IPS-20b (cell line): ENCODE measurements at regions not wholly inside any gene's neighbourhood (a gene's known extent, or its start where the extent isn't known, plus 50 kb on each side); places are given as distances from the start of the nearest gene placed in this dataset.

Experiments used
- H3K27ac ChIP-seq: one replicate; pipeline ENCODE4 v1.5.1; 2013; ENCODE audit warnings: low read length
- H3K27me3 ChIP-seq: 2 replicates; pipeline ENCODE4 v1.6.1; 2013; ENCODE audit warnings: mild to moderate bottlenecking, low read length, inconsistent platforms; ENCODE audit not compliant: insufficient read depth
- H3K36me3 ChIP-seq: 2 replicates; pipeline ENCODE4 v1.6.1; 2013; ENCODE audit warnings: low read depth, mild to moderate bottlenecking, inconsistent platforms, low read length, moderate library complexity; ENCODE audit not compliant: insufficient read depth
- H3K4me1 ChIP-seq: 2 replicates; pipeline ENCODE4 v1.6.1; 2013; ENCODE audit warnings: mild to moderate bottlenecking, control low read depth, inconsistent platforms, low read length, moderate library complexity; ENCODE audit not compliant: insufficient read depth
- H3K4me3 ChIP-seq: 2 replicates; pipeline ENCODE4 v1.5.1; 2013; ENCODE audit warnings: mild to moderate bottlenecking, low read length, inconsistent platforms
- H3K9ac ChIP-seq: 2 replicates; pipeline ENCODE4 v1.6.1; 2013; ENCODE audit warnings: low read depth, mild to moderate bottlenecking, inconsistent platforms, low read length, moderate library complexity
- H3K9me3 ChIP-seq: 2 replicates; pipeline ENCODE4 v1.6.1; 2013; ENCODE audit warnings: mild to moderate bottlenecking, low read depth, low read length, inconsistent platforms; ENCODE audit not compliant: insufficient read depth

DNA sequence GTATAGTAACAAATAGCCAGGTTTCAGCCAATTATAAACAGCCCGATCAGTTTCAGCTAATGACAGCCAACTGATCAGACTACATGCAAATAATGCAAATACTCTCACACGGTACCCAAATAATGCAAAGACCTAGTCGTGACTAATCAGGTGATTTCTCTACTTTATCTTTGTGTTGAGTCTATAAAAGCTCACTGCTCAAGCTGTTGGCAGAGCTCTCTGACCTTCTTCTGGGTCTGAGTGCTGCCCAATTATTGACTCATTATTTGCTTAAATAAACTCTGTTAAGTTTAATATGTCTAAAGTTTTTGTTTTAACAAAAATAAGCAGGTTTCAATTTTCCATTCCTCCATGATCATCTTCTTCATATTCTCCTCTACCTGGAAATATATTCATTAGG is 1971.7 kb downstream of the SUCLG1 start:
- H3K27me3 ChIP-seq: no peaks in the 10 kb centered on the region
- H3K9me3 ChIP-seq: peaks cover 4% of the 10 kb centered on the region; the same call in 1 of the 2 replicates
- no peaks in the 10 kb centered on the region for H3K36me3 ChIP-seq
- H3K27ac ChIP-seq: no peak overlapping the region
- no peaks in the 10 kb centered on the region for H3K4me1 ChIP-seq
- no peak overlapping the region for H3K4me3 ChIP-seq
- H3K9ac ChIP-seq: no peak overlapping the region

DNA sequence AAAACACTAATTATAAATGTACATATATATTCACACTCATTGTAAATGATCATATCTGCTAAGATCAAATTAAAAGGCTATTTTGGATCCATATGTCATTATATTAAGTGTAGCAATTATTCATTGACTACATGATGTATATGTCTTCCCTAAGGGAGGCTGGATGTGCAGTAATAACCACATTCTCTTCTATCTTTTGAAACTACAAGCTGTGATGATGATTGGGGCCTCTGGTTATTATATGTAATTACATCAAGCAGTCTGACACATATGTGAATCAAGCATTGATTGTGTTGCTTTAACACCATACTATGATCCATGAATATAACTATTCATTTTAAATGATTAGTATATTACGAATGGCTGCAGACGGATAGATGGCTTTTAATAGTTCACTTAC is 1973.4 kb downstream of the SUCLG1 start:
- Histone ChIP-seq H3K4me3 (no peak overlapping the region), H3K36me3 (no peaks in the 10 kb centered on the region), H3K9ac (no peak overlapping the region), H3K27me3 (no peaks in the 10 kb centered on the region), H3K9me3 (no peaks in the 10 kb centered on the region), H3K4me1 (no peaks in the 10 kb centered on the region), H3K27ac (no peak overlapping the region)

- H3K9me3 ChIP-seq: no peaks in the 10 kb centered on the region
These were observed 1977.9 kb downstream of the SUCLG1 start for GRCh38 chr2:82481207-82481606.

GRCh38 chr2:82478641-82479040 is 1980.4 kb downstream of the SUCLG1 start:
- Histone ChIP-seq H3K4me1 (no peaks in the 10 kb centered on the region), H3K9me3 (no peaks in the 10 kb centered on the region), H3K36me3 (no peaks in the 10 kb centered on the region), H3K4me3 (no peak overlapping the region), H3K27ac (no peak overlapping the region), H3K9ac (no peak overlapping the region), H3K27me3 (no peaks in the 10 kb centered on the region)

More at GRCh38 chr2:82481207-82481606, 1977.9 kb downstream of the SUCLG1 start:
- no peak overlapping the region for H3K4me3 ChIP-seq
- no peaks in the 10 kb centered on the region for H3K27me3 ChIP-seq
- H3K9ac ChIP-seq: no peak overlapping the region
- no peaks in the 10 kb centered on the region for H3K4me1 ChIP-seq
- no peak overlapping the region for H3K27ac ChIP-seq
- no peaks in the 10 kb centered on the region for H3K36me3 ChIP-seq

- H3K36me3 ChIP-seq: no peaks in the 10 kb centered on the region
- no peaks in the 10 kb centered on the region for H3K4me1 ChIP-seq
- H3K27me3 ChIP-seq: no peaks in the 10 kb centered on the region
- H3K9me3 ChIP-seq: no peaks in the 10 kb centered on the region
- no peak overlapping the region for H3K4me3 ChIP-seq
- no peak overlapping the region for H3K9ac ChIP-seq
- H3K27ac ChIP-seq: no peak overlapping the region
These were observed 1983.0 kb downstream of the SUCLG1 start for GRCh38 chr2:82476094-82476493.

DNA sequence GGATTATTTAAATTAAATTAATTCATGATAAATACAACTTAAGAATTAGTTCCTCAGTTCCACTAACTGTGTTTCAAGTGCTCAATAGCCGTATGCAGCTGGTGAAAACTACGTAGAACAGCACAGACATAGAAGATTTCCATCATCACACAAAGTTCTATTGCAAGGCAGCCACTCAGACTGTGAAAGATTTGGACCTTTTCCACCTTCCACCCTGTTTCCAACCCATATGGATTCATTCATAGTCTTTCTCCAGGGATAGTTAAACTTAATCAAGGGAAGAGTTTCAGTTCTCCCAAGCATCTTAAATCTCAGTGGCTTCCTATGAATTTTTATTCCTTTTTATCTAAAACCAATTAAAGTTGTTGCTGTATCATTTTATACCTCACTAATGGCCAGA is 2030.8 kb downstream of the SUCLG1 start:
- Histone ChIP-seq H3K9ac (no peak overlapping the region), H3K27me3 (no peaks in the 10 kb centered on the region), H3K4me1 (no peaks in the 10 kb centered on the region), H3K4me3 (no peak overlapping the region), H3K36me3 (no peaks in the 10 kb centered on the region), H3K9me3 (no peaks in the 10 kb centered on the region), H3K27ac (no peak overlapping the region)

DNA sequence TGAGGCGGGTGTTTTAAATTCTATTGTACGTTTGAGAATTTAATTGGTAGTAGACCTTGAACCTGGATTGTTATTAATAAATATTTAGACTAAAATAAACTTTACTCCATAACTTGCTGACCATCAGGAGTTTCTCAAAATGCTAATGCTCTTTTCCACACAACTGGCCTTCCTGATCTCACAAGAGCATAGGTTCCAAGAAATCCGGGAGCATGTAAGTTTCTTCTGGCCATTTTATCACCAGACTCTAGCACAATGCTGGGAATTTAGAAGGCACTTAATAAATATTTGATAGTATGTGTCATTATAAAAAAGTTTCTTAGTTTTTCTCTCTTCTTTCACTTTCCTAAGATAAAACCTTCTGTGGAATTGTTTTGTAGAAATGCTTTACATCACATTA is 2047.1 kb downstream of the SUCLG1 start:
- Histone ChIP-seq H3K4me1 (no peaks in the 10 kb centered on the region), H3K27me3 (no peaks in the 10 kb centered on the region), H3K4me3 (no peak overlapping the region), H3K9ac (no peak overlapping the region), H3K36me3 (no peaks in the 10 kb centered on the region), H3K27ac (no peak overlapping the region), H3K9me3 (no peaks in the 10 kb centered on the region; the same call in 1 of the 2 replicates)

DNA sequence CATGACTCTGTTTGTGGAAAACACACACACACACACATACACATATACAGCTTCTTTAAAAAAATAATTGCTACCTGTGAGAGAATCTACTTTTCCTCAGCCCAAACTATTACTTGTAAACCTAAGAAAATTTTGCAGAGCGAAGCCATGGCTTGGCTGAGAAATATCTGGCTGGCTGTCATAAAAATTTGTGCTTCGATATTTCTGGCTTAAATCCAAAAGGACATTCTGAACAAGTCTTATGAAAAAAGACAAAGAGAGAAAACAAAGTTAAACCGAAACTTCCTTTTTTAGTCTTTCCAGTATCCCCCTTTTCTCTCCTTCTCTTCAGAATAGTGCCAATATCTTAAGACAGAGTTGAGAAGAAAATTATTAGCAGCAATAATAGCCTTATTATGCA is 2048.0 kb downstream of the SUCLG1 start:
- Histone ChIP-seq H3K9me3 (no peaks in the 10 kb centered on the region; the same call in 1 of the 2 replicates), H3K27ac (no peak overlapping the region), H3K27me3 (no peaks in the 10 kb centered on the region), H3K36me3 (no peaks in the 10 kb centered on the region), H3K4me1 (no peaks in the 10 kb centered on the region), H3K4me3 (no peak overlapping the region), H3K9ac (no peak overlapping the region)

GRCh38 chr2:82395531-82395930 is 2063.5 kb downstream of the SUCLG1 start:
- Histone ChIP-seq H3K27me3 (no peaks in the 10 kb centered on the region), H3K9me3 (no peaks in the 10 kb centered on the region), H3K27ac (no peak overlapping the region), H3K4me3 (no peak overlapping the region), H3K36me3 (no peaks in the 10 kb centered on the region), H3K9ac (no peak overlapping the region), H3K4me1 (no peaks in the 10 kb centered on the region)

DNA sequence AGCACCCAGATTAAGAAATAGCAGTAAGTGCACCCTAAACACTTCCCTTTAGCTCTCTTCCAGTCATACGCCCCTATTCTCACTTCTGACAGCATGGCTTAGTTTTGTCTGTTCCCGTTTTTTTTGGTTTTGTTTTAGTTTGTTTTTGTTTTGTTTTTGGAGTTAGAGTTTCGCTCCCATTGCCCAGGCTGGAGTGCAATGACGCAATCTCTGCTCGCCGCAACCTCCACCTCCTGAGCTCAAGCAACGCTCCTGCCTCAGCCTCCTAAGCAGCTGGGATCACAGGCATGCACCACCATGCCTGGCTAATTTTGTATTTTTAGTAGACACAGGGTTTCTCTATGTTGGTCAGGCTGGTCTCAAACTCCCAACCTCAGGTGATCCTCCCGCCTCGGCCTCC is 2067.7 kb downstream of the SUCLG1 start:
- no peak overlapping the region for H3K9ac ChIP-seq
- no peaks in the 10 kb centered on the region for H3K4me1 ChIP-seq
- H3K27me3 ChIP-seq: no peaks in the 10 kb centered on the region
- no peaks in the 10 kb centered on the region for H3K9me3 ChIP-seq
- H3K4me3 ChIP-seq: no peak overlapping the region
- H3K27ac ChIP-seq: no peak overlapping the region
- no peaks in the 10 kb centered on the region for H3K36me3 ChIP-seq

- Histone ChIP-seq H3K36me3 (no peaks in the 10 kb centered on the region), H3K27me3 (no peaks in the 10 kb centered on the region), H3K9ac (no peak overlapping the region), H3K4me1 (no peaks in the 10 kb centered on the region), H3K9me3 (no peaks in the 10 kb centered on the region), H3K27ac (no peak overlapping the region), H3K4me3 (no peak overlapping the region)
These were observed 2051.1 kb upstream of the LRRTM1 start for GRCh38 chr2:82355622-82356021.

GRCh38 chr2:82345910-82346309 is 2041.4 kb upstream of the LRRTM1 start:
- Histone ChIP-seq H3K27ac (no peak overlapping the region), H3K9me3 (no peaks in the 10 kb centered on the region), H3K27me3 (no peaks in the 10 kb centered on the region), H3K9ac (no peak overlapping the region), H3K36me3 (no peaks in the 10 kb centered on the region), H3K4me3 (no peak overlapping the region), H3K4me1 (no peaks in the 10 kb centered on the region)

DNA sequence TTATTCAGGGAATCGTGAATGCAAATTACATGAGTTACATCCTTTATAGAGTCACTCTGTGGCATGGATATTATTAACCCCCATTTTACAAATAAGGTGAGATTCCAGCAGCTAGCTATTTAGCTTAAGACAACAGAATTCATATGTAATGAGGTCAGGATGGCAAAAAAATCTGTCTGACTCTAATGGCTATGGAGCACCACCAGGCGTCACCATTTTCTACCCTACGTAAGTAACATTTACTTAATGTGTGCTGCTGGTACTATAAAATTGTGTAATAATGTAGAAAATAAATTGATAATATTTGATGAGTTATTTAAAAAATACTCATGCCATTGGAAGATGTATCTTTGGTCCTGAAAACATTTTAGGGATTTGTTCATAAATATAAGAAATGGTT is 2040.1 kb upstream of the LRRTM1 start:
- H3K4me1 ChIP-seq: no peaks in the 10 kb centered on the region
- no peaks in the 10 kb centered on the region for H3K9me3 ChIP-seq
- H3K36me3 ChIP-seq: no peaks in the 10 kb centered on the region
- no peaks in the 10 kb centered on the region for H3K27me3 ChIP-seq
- no peak overlapping the region for H3K4me3 ChIP-seq
- no peak overlapping the region for H3K9ac ChIP-seq
- no peak overlapping the region for H3K27ac ChIP-seq
